ENCODE measurements at regions not wholly inside any gene's neighbourhood (a gene's known extent, or its start where the extent isn't known, plus 50 kb on each side); places are given as distances from the start of the nearest gene placed in this dataset.

GRCh38 chr2:239776436-239777005 lies 248.6 kb downstream of the NDUFA10 start:
- H3K27ac Mint-ChIP-seq (ENCODE audit: unreplicated experiment): no peak overlapping the region
- no peak for TF ChIP-seq CTCF (IDR thresholded peaks at IDR 0.05; ENCODE audit: unreplicated experiment)
- peaks cover 9% of the 10 kb centered on the region for H3K27me3 Mint-ChIP-seq (ENCODE audit: unreplicated experiment)
- peaks cover 8% of the 10 kb centered on the region for H3K36me3 Mint-ChIP-seq (ENCODE audit: low read depth, unreplicated experiment)
- H3K9me3 Mint-ChIP-seq (ENCODE audit: unreplicated experiment): no peaks in the 10 kb centered on the region
- no peak overlapping the region for H3K4me3 Mint-ChIP-seq (ENCODE audit: unreplicated experiment)
- peaks cover 16% of the 10 kb centered on the region for H3K4me1 Mint-ChIP-seq (ENCODE audit: unreplicated experiment)
- no peak for DNase-seq (ENCODE audit: low spot score)

- H3K9me3 Mint-ChIP-seq (ENCODE audit: unreplicated experiment): no peaks in the 10 kb centered on the region
- no peak overlapping the region for H3K27ac Mint-ChIP-seq (ENCODE audit: unreplicated experiment)
- DNase-seq (ENCODE audit: low spot score): no peak
- H3K36me3 Mint-ChIP-seq (ENCODE audit: low read depth, unreplicated experiment): peaks cover 6% of the 10 kb centered on the region
- no peak overlapping the region for H3K4me3 Mint-ChIP-seq (ENCODE audit: unreplicated experiment)
- no peak for TF ChIP-seq CTCF (IDR thresholded peaks at IDR 0.05; ENCODE audit: unreplicated experiment)
- H3K4me1 Mint-ChIP-seq (ENCODE audit: unreplicated experiment): peaks cover 16% of the 10 kb centered on the region
- H3K27me3 Mint-ChIP-seq (ENCODE audit: unreplicated experiment): peaks cover 8% of the 10 kb centered on the region
Measured at GRCh38 chr2:239775623-239776435, 249.3 kb downstream of the NDUFA10 start.

- Mint-ChIP-seq H3K4me3 (ENCODE audit: unreplicated experiment) (no peak overlapping the region), H3K36me3 (ENCODE audit: low read depth, unreplicated experiment) (no peaks in the 10 kb centered on the region), H3K27me3 (ENCODE audit: unreplicated experiment) (peaks cover 8% of the 10 kb centered on the region), H3K27ac (ENCODE audit: unreplicated experiment) (no peak overlapping the region), H3K4me1 (ENCODE audit: unreplicated experiment) (peaks cover 16% of the 10 kb centered on the region), H3K9me3 (ENCODE audit: unreplicated experiment) (no peaks in the 10 kb centered on the region)
- no peak for DNase-seq (ENCODE audit: low spot score)
- no peak for TF ChIP-seq CTCF (IDR thresholded peaks at IDR 0.05; ENCODE audit: unreplicated experiment)
Measured at GRCh38 chr2:239774933-239775622, 250.1 kb downstream of the NDUFA10 start.

- Mint-ChIP-seq H3K27ac (ENCODE audit: unreplicated experiment) (no peak overlapping the region), H3K27me3 (ENCODE audit: unreplicated experiment) (peaks cover 6% of the 10 kb centered on the region), H3K9me3 (ENCODE audit: unreplicated experiment) (no peaks in the 10 kb centered on the region), H3K4me3 (ENCODE audit: unreplicated experiment) (no peak overlapping the region), H3K36me3 (ENCODE audit: low read depth, unreplicated experiment) (no peaks in the 10 kb centered on the region), H3K4me1 (ENCODE audit: unreplicated experiment) (peaks cover 16% of the 10 kb centered on the region)
- no peak for TF ChIP-seq CTCF (IDR thresholded peaks at IDR 0.05; ENCODE audit: unreplicated experiment)
- no peak for DNase-seq (ENCODE audit: low spot score)
Measured at GRCh38 chr2:239774142-239774462, 251.0 kb downstream of the NDUFA10 start.

All from endothelial cell (in vitro differentiated cells).